SKM-1 treated with dmso at 0.1 percent for 144 hours (cell line): ENCODE measurements at regions not wholly inside any gene's neighbourhood (a gene's known extent, or its start where the extent isn't known, plus 50 kb on each side); places are given as distances from the start of the nearest gene placed in this dataset.

Experiments
- DNase-seq: peaks from one replicate; lab custom pipeline; 2025; ENCODE audit not compliant: unreplicated experiment; lab: John Stamatoyannopoulos, UW

DNA sequence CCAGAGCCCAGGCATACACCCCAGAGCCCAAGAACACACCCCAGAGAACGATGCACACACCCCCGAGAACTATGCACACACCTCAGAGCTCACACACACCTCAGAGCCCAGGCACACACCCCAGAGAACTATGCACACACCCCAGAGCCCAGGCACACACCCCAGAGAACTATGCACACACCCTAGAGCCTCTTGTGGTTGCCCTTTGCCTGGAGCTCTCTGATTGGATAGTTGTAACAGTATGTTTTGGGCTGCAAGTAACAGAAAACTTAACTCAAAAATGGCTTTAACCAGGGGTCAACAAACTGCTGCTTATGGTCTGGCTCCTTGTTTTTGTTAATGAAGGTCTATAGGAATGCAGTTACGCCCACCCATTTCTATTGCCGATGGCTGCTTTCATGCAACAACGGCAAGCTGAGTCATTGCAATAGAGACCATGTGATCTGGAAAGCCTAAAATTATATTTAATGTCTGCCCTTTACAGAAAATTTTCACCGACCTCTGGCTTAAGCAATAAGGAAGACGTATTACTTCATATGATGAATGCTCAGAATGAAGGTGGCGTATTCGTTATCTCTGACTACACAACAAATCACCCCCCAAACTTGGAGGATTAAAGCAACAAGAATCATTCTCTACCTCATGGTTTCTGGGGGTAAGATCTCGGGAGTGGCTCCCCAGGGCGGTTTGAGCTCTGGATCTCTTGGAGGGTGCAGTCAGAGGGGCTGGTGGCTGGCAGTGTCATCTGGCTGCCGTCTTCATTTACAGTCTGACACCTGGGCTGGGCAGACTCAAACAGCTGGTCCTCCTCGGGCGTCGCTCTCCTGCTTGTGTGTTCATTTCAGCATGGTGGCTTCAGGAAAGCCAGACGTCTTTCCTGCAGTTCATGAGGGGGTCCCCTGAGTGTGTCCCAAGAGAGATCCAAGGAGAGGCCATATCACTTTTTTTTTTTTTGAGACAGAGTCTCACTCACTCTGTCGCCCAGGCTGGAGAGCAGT is 66.3 kb upstream of the NCOR2 start:
- DNase-seq: no peak

DNA sequence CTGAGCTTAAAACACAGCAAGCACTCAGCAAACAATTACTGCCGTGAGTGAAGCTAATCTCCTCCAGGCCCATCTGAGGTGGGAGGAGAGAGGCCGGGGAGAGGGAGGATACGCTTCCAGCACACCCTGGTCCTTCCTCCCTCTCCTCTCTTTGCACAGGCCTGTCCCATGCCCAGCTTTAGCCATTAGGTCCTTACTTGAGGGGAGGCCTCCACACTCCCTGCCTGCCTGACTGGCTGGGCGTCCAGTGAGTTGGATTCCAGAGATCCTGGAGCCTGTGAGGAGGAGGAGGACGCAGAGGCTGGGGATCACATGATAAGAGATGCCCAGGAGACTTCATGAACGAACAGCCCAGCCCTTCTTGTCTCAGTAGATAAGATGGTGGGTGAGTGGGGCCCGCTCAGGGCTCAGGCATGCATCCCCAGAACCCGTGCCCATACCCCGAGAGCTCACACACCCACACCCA is 65.1 kb upstream of the NCOR2 start:
- no peak for DNase-seq

DNA sequence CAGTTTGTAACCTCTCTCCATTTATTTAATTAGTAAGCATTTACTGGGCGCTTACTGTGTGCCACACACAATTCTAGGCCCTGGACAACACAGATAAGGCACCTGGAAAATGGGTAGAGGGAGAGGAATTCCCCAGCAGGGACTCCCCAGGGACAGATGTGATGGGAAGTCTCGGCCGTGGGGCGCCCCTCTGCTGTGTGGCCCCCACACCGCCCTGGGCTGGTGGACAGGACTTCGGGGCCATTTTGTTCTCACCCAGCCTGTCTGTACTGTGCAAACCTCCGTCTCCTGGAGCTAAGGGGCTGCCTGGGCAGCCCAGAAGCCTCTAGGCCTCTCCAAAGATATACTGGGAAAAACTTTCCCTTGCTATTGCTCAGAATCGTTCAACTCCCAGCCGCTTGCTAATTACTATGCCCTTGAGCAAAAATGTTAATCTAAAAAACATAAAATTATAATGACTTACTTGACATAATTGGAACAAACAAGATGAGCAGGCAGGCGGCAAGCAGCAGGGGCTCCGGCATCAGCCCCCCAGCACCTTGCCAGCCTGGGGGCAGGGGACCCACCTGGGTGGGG is 64.4 kb upstream of the NCOR2 start:
- DNase-seq: no peak

- DNase-seq: no peak
Measured at GRCh38 chr12:124630791-124631313, 63.4 kb upstream of the NCOR2 start.

GRCh38 chr12:124629789-124630480 is 62.5 kb upstream of the NCOR2 start:
- no peak for DNase-seq

DNA sequence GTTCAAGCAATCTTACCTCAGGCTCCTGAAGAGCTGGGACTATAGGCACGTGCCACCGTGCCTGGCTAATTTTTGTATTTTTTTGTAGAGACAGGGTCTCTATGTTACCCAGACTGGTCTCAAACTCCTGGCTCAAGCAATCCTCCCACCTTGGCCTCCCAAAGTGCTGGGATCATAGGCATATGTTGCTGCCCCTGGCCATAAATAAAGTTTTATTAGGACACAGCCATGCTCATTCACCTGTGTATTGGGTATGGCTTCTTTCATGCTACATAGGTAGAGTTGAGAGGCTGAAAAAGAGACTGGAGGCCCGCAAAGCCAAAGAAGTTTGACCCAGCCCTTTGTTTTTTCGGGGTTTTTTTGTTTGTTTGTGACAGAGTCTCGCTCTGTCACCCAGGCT is 61.7 kb upstream of the NCOR2 start:
- no peak for DNase-seq

DNA sequence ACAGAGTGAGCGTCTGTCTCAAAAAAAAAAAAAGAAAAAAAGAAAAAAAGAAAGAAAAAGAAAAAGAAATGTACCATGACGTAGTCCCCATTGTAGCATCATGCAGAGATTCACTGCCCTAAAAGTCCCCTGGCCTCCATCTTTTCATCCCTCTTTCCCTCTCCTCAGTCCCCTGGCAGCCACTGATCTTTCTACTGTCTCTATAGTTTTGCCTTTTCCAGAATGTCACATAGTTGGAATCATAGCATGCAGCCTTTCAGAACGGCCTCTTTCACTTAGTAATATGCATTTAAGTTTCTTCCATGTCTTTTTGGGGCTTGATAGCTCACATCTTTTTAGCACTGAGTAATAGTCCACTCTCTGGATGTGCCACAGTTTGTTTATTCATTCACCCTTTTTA is 60.5 kb upstream of the NCOR2 start:
- DNase-seq: no peak

DNA sequence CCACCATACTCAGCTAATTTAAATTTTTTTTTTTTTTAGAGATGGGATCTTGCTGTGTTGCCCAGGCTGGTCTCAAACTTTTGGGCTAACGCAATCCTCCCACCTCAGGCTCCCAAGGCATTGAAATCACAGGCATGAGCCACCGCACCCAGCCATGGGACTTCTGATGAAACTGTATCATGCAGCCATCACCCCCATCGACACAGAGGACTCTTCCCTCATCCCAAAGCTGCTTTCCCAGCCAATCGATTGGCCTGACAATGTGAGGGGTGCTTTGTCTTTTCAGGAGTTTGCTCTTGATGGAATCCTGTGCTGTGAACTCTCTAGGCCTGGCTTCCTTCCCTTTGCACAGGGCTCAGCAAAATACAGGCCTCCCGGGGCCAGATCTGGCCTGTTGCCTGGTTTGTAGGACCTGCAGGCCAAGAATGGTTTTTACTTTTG is 59.6 kb upstream of the NCOR2 start:
- no peak for DNase-seq

GRCh38 chr12:124625867-124626675 is 58.7 kb upstream of the NCOR2 start:
- peak; percentile 22 for DNase-seq

GRCh38 chr12:124624823-124625222 is 57.4 kb upstream of the NCOR2 start:
- no peak for DNase-seq

DNA sequence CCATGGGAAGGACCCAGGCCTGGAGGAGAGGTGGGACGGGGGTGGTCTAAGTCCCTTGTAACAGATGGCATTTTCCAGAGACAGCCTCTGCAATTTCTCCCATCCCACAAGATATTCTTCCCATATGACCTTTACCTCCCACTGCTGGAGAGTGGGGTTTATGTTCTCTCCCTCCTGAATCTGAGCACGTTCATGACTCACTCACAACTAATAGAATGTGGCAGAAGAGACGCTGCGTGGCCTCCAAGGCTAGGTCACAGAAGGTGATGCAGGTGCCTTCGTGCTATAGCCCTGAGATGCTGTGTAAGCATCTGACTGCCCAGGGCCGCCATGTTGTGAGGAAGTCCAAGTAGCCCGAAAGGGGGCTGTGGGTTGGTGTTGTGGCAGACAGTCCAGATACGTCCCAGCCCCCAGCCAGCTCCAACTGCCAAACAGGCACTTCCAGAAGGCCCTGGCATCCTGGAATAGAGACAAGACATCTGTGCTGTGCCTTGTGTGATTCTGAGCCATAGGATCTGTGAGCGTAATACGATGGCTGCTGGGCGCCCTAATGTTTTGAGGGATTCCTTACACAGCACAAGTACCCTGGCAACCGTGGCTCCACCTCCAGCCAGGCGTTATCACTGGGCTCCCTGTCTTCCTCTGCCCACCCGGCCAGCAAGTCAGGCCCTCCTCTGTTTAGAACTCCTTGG is 56.1 kb upstream of the NCOR2 start:
- no peak for DNase-seq

GRCh38 chr12:124622764-124623163 is 55.4 kb upstream of the NCOR2 start:
- DNase-seq: no peak

DNA sequence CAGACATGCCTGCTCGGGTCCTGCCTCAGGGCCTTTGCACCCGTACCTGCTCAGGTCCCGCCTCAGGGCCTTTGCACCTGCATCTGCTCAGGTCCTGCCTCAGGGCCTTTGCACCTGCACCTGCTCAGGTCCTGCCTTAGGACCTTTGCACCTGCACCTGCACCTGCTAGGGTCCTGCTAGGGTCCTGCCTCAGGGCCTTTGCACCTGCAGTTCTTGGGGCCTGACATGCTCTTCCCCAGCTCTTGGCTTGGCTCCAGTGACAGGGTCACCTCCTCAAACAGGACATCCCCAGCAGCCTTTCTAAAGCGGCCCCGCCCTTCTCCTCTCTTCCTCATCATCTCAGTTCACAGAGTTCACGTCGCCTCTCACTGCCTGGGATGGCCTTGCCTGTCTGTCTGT is 54.9 kb upstream of the NCOR2 start:
- DNase-seq: no peak

- no peak for DNase-seq
Measured at GRCh38 chr12:124621296-124621660, 53.9 kb upstream of the NCOR2 start.

DNA sequence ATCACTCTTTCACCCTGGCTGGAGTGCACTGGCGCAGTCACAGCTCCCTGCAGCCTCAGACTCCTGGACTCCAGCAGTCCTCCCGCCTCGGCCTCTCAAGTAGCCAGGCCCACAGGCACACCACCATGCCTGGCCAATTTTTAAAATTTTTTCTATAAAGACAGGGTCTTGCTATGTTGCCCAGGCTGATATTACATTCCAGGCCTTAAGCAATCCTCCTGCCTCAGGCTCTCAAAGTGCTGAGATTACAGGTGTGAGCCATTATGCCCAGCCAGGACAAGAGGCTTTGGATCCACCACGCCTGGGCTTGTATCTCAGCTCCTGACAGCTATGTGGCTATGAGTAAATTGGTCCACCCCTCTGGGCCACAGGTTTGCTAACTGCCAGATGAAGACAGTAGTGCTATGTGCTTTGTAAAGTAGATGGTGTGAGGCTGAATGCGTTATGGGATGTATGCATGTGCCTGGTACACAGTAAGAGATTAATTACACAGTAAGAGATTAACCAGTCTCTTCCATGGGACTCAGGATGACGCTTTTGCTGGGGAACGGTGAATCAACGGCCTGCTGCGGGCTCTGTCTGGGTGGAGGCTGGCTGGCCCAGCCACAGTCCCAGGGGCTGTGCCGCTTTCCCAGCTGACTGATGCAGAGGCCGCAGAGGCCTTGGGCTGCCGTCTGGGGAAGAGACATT is 53.3 kb upstream of the NCOR2 start:
- DNase-seq: no peak

DNA sequence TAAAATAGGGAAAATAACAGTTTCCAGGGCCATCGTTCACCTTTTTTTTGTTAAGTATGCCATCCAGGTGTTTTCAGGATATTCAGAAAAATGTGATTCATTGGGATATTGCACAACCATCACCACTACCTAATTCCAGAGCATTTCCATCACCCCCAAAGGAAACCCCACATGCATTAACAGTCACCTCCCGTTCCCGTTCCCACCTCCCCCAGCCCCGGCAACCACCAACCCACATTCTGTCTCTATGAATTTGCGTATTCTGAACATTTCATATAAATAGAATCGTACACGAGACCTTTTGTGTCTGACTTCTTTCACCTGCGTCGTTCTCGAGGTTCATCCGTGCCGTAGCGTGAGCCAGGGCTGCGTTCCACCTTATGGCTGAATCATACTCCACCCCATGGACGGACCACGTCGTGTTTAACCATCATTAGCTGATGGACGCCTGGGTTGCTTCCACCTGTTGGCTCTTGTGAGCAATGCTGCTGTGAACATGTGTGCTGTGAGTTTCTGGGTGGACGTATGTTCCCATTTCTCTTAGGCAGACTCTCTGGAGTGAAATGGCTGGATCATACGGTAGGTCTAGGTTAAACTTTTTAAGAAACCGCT is 51.0 kb upstream of the NCOR2 start:
- DNase-seq: no peak

DNA sequence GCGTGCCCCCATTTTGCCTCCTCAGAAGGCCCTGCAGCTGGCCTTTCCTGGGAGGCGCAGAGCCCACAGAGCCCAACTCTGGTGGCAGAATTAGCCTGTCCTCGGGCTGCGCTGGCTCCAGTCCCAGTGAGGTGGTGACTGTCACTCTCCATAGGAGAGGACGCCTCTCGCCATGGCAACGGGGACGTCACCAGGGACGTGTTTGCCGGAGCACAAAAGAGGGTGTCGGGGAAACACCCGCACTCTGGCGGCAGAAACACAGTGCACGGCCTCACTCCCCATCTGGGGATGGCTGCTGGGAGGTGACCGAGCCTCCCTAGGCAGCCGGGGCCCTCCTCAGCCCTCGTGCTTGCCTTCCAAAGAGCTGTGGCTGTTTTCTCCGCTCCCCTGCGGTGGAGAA is 50.2 kb upstream of the NCOR2 start:
- DNase-seq: no peak
